Skin epidermis (tissue), 12 donors: ENCODE measurements at regions not wholly inside any gene's neighbourhood (a gene's known extent, or its start where the extent isn't known, plus 50 kb on each side); places are given as distances from the start of the nearest gene placed in this dataset.
A peak's percentile ranks its signal among the peaks of the same experiment; 100 is the strongest.

Experiments used
- H3K27ac ChIP-seq, 21 experiments: fragments of 200-600 bp; sonication (generic) in 11 of 21; one replicate each; pipeline ENCODE4 v1.5.0; 2020; ENCODE audit warnings: mild to moderate bottlenecking in 3 of 21, inconsistent platforms in 2 of 21, moderate library complexity in 2 of 21
- H3K4me3 ChIP-seq, 7 experiments: fragments of 200-600 bp; sonication (generic) in 2 of 7; one replicate each; pipeline ENCODE4 v1.5.0; 2020; ENCODE audit warnings: inconsistent platforms in 2 of 7, mild to moderate bottlenecking in 2 of 7, moderate library complexity in 1 of 7

- no peak overlapping the region for H3K27ac ChIP-seq
- H3K4me3 ChIP-seq = no peak overlapping the region
Observed at GRCh38 chr12:89051065-89051677, 301.1 kb downstream of the DUSP6 start.

- Histone ChIP-seq H3K4me3 (no peak overlapping the region), H3K27ac (no peak overlapping the region)
Observed at GRCh38 chr12:89047856-89048418, 304.4 kb downstream of the DUSP6 start.

DNA sequence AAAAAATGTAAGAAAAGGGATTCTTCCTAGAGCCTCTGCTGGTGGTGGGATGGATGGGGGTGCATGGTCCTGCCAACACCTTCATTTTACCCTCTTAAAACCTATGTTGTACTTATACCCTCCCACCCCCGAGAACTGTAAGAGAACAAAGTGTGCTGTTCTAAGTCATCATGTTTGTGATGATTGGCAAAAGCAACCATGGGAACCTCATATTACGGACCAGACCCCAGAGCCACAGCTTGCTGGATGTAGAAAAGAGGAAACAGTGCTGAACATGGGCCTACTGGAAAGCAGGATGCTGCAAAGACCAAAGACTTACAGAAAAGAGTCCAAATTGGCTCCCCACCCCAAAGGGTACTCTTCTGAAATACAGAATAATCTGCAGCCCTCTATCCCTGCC is 311.2 kb downstream of the DUSP6 start:
- no peak overlapping the region for H3K4me3 ChIP-seq

GRCh38 chr12:89040146-89040964 is 311.9 kb downstream of the DUSP6 start:
- no peak overlapping the region for H3K4me3 ChIP-seq
- no peak overlapping the region for H3K27ac ChIP-seq

More for the DNA sequence above, 311.2 kb downstream of the DUSP6 start:
- H3K27ac ChIP-seq = no peak overlapping the region

DNA sequence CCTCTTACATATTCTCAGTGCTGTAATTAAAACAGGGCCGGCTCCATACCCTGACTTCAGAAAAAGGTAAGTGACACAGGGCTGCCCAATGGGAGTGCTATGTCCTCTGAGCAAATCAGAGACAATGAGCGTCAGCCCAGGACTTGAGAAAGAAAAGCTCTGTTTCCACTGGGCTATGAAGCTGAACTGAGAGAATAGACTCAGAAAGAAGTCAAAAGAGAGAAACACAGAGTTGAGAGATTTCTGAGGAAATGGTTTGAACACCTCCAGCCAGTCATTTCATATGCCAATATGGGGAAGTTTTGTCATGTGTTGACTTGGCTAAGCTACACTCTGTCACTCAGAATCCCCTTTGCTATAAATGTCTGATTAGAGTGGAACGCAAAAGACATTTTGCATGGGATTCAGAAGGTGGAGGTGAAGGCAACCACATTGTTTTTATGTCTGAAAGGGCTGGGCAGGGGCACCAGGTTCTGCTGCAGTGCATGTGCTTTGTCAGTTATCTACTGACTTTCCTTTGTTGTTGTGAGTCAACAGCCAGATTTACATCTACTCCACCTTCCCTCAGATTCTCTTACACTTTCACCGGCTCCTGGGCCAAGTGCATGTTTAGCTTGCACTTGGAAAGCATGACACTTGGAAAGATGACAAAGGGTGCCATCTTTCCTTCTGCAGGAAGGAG is 313.3 kb downstream of the DUSP6 start:
- no peak overlapping the region for H3K27ac ChIP-seq

DNA sequence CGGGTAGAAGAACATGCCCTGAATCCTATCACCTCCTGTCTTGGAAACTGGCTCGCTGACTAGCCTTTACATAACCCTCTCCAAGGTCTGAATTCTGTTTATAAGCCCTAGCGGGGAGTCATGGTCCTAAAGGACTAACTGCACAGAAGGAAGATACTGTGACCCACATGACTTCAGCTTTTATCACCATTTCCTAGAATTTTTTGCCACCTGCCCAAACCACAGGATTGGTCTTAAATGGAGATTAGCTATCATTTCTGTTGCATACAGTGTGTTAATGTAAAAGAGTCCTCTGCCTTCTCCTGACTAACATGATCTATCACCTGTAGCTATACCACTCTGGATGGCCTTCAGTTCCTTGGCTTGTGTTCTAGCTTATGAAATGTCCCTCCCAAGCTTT is 319.2 kb downstream of the DUSP6 start:
- no peak overlapping the region for H3K4me3 ChIP-seq

More for the DNA sequence above, 313.3 kb downstream of the DUSP6 start:
- H3K4me3 ChIP-seq = no peak overlapping the region

DNA sequence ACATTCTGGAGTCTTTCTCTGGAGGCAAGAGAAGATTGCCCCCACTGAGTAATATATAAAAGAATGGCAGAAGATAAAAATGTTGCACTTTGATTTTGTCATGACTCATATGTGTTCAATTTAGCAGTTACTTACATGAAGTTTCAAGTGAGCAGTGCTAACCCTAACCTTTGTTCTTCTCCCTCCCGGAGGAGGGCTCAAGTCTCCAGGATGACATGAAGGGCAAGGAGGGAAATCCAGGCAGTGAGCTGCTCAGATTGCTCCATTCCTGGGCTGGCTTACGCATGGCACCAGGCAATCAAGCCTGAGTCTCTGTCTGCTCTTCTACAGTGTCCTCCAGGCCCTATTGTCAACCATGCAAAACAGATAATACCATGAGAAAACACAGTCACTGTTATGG is 322.3 kb downstream of the DUSP6 start:
- H3K27ac ChIP-seq = no peak overlapping the region
- H3K4me3 ChIP-seq = no peak overlapping the region

More for the DNA sequence above, 319.2 kb downstream of the DUSP6 start:
- H3K27ac ChIP-seq = no peak overlapping the region

GRCh38 chr12:89024580-89024979 is 327.7 kb downstream of the DUSP6 start:
- Histone ChIP-seq H3K27ac (no peak overlapping the region), H3K4me3 (no peak overlapping the region)

- no peak overlapping the region for H3K4me3 ChIP-seq
Observed at GRCh38 chr12:89023936-89024335, 328.4 kb downstream of the DUSP6 start.

DNA sequence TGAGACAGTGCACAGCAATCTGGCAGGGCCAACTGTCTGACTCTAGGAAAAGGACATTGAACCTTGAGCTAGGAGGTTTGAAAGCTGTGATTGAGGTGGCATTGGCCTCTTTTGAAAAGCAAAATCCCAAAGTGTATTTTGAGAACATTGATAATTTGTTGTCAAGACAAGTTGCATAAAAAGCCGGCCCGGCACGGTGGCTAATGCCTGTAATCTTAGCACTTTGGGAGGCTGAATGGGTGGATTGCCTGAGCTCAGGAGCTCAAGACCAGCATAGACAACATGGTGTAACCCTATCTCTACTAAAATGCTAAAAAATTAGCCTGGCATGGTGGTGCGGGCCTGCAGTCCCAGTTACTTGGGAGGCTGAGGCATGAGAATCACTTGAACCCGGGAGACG is 331.6 kb downstream of the DUSP6 start:
- no peak overlapping the region for H3K27ac ChIP-seq
- no peak overlapping the region for H3K4me3 ChIP-seq

More at GRCh38 chr12:89023936-89024335, 328.4 kb downstream of the DUSP6 start:
- no peak overlapping the region for H3K27ac ChIP-seq

- Histone ChIP-seq H3K4me3 (no peak overlapping the region), H3K27ac (no peak overlapping the region)
Observed at GRCh38 chr12:89020121-89020480, 332.2 kb downstream of the DUSP6 start.

DNA sequence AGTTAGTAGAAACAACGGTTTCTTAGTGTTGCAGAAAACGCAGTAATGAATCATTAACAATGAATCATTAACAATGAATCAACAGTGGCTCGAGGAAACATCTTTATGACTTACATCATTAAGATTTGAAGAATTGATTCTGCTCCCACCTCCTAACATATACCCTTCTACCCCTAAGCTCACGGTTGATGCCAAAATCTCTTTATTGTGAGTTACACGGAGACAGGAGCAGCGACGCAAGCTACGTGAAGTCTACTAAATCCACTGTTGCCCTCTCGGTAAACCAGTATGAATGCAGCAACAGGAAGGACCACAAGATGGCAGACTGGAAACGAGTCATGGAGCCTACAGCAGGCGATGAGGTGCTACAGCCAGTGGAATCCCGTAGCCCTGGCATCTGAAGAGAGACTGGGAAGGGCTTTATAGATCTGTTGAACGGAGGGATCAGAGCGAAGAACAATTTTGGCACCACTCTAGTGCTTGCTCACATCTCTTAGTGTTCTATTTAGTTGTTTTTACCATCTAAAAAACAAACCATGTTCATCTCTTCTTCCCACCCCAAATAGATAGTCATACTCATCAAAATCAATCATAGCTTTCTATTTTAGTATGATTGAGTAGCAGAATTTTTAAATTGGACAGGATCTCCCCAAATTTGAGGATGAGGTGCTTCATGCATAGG is 332.7 kb downstream of the DUSP6 start:
- Histone ChIP-seq H3K27ac (no peak overlapping the region), H3K4me3 (peak overlapping the region in 2 of 7 experiments; percentile 10 to 20)

DNA sequence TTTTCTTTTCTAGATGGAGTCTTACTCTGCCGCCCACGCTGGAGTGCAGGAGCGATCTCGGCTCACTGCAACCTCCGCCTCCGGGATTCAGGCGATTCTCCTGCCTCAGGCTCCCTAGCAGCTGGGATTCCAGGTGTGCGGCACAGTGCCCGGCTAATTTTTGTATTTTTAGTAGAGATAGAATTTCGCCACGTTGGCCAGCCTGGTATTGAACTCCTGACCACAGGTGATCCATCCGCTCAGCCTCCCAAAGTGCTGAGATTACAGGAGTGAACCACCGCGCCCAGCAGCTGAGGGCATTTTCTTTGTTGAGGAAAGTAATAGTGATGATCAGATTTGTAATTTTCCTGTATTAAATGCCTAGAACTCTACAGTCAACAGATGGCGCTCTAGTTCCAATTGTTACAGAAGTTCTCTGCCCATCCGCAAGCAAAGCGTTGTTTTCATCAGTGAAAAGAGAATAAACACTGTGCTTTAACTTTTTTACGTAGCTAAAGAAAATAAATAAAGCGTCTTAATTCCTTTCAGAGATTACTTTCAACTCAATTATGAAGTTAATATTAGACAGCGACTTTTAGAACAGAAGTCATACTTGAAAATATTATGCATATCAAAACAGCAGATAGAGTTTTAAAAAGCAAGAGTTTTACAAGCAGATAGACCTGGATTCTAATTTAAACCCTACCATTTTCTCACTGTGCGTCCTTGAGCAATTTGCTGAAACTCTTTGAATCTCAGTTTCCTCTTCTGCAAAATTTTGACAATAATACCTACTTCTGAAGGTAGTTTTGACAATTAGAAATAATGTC is 335.1 kb downstream of the DUSP6 start:
- H3K4me3 ChIP-seq = peak overlapping the region in 1 of 7 experiments; percentile 10
- no peak overlapping the region for H3K27ac ChIP-seq

GRCh38 chr12:89015419-89015818 is 336.9 kb downstream of the DUSP6 start:
- H3K4me3 ChIP-seq = no peak overlapping the region
- H3K27ac ChIP-seq = no peak overlapping the region

- no peak overlapping the region for H3K4me3 ChIP-seq
- H3K27ac ChIP-seq = no peak overlapping the region
Observed at GRCh38 chr12:88998421-88998820, 353.9 kb downstream of the DUSP6 start.

DNA sequence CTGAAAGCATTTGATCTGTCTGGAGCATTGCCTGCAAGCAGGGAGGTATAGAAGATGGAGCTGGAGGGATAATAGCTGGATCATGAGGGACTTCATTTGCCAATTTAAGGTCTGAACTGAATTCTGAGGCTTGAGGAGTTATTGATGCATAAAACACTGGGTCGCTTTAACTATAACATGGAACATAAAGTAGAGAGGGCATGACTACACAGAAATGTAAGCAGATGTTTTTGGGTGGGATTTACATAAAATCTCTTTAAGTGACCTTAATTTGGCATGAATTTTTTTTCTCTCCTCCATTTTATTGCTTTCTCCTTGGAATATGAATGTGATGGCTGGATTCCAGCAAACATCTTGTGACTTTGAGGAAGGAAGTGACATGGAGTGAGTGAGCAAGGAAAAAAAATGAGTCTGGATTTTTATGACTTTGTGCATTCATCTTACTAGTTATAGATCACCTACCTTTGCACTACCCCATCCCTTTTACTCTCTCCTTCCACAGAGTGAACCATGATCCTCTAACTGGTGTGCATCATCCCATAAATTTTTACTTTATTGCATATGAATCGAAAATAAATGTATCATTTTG is 356.0 kb downstream of the DUSP6 start:
- no peak overlapping the region for H3K4me3 ChIP-seq
- H3K27ac ChIP-seq = no peak overlapping the region

DNA sequence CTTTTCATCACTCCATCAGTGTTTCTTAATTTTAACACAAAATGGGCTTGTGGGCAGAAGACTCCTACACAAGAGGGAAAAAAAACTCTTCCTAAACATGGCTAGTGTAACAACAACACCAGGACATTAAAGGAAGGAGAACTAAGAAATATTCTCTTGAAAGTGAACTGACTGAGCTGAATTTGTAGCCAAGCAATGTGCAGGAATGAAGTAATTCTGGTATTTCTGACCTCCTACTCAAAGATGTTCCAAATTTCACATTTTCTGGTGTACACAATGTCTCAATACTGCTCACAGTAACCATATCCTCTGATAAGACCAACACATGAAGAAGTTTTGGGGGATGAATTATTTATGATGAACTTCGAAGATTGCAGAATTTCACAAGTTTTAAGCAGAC is 357.3 kb downstream of the DUSP6 start:
- no peak overlapping the region for H3K27ac ChIP-seq
- no peak overlapping the region for H3K4me3 ChIP-seq

- H3K4me3 ChIP-seq = no peak overlapping the region
- no peak overlapping the region for H3K27ac ChIP-seq
Observed at GRCh38 chr12:88994537-88994936, 357.8 kb downstream of the DUSP6 start.

GRCh38 chr12:88993651-88994050 is 358.6 kb downstream of the DUSP6 start:
- Histone ChIP-seq H3K27ac (no peak overlapping the region), H3K4me3 (no peak overlapping the region)
